HCT116 (cell line): ENCODE measurements at regions not wholly inside any gene's neighbourhood (a gene's known extent, or its start where the extent isn't known, plus 50 kb on each side); places are given as distances from the start of the nearest gene placed in this dataset.

Experiments used
- ATAC-seq: fragments of 200-7000 bp; cut with Tn5 transposase; 2 replicates; pipeline ENCODE4 v1.9.1; 2020; ENCODE audit warnings: mild to moderate bottlenecking, moderate library complexity
- BruUV-seq: library from RNA; stranded (reverse); fragments of 400-500 nt; replicated peaks from 2 replicates; lab custom pipeline; 2021; lab: Mats Ljungman, UMichigan
- CTCF ChIA-PET: fragments of 300-600 bp; sonication (Branson Sonifier 250); formaldehyde crosslinking; loops from one replicate; lab custom pipeline; 2021; ENCODE audit warnings: antibody characterized with exemption; lab: Charles Lee
- POLR2A ChIA-PET: fragments of 300-600, 350-600 bp; sonication (Branson Sonifier 250); formaldehyde crosslinking; loops from one replicate; lab custom pipeline; 2021; ENCODE audit warnings: antibody characterized with exemption; lab: Charles Lee
- RAD21 ChIA-PET, 2 experiments: fragments of 300-600 bp; sonication (Branson Sonifier 250); formaldehyde crosslinking; loops; one replicate each; lab custom pipeline; 2023; ENCODE audit warnings: low total read pairs in 2 of 2; ENCODE audit not compliant: uncharacterized antibody in 2 of 2, unreplicated experiment in 2 of 2, low non-redundant PET in 1 of 2; lab: Charles Lee
- DNase-seq: peaks from one replicate; pipeline ENCODE4 v3.0.0-alpha.2; 2010; ENCODE audit warnings: low read depth, low spot score
- H2AFZ ChIP-seq: fragments of 200-600 bp; shearing (Covaris generic), sonication (generic); 2 replicates; pipeline ENCODE4 v1.6.1; 2017; ENCODE audit warnings: low read depth, mixed run types, mixed read lengths, antibody characterized with exemption, low read length; ENCODE audit not compliant: poor library complexity, severe bottlenecking
- H3K27ac ChIP-seq: 2 replicates; pipeline ENCODE4 v1.5.1; 2012; ENCODE audit warnings: low read depth, low read length
- H3K27me3 ChIP-seq: fragments of 200-600 bp; sonication (generic); 2 replicates; pipeline ENCODE4 v1.6.1; 2016; ENCODE audit warnings: mixed run types, low read length, mixed read lengths; ENCODE audit not compliant: insufficient read depth
- H3K36me3 ChIP-seq, 2 experiments: fragments of 200-500 bp in 1 of 2; fragments of 200-600 bp in 1 of 2; sonication (Bioruptor generic) in 1 of 2; sonication (generic) in 1 of 2; 2 replicates each; pipeline versions ENCODE4 v1.5.1 to v1.6.1; 2014 to 2016; ENCODE audit warnings: low read length in 2 of 2, inconsistent platforms in 1 of 2, mixed read lengths in 1 of 2, mixed run types in 1 of 2; ENCODE audit not compliant: insufficient read depth in 2 of 2, control insufficient read depth in 1 of 2
- H3K4me1 ChIP-seq, 2 experiments: fragments of 200-600 bp in 1 of 2; sonication (generic) in 1 of 2; 2 replicates each; pipeline versions ENCODE4 v1.5.1 to v1.6.1; 2012 to 2017; ENCODE audit warnings: low read length in 2 of 2, inconsistent platforms in 1 of 2, mild to moderate bottlenecking in 1 of 2, mixed read lengths in 1 of 2, mixed run types in 1 of 2, moderate library complexity in 1 of 2; ENCODE audit not compliant: insufficient read depth in 2 of 2, control insufficient read depth in 1 of 2
- H3K4me2 ChIP-seq: fragments of 200-600 bp; sonication (generic); 2 replicates; pipeline ENCODE4 v1.6.1; 2017; ENCODE audit warnings: mixed run types, low read length, mixed read lengths
- H3K4me3 ChIP-seq, 2 experiments: fragments of 200-600 bp in 1 of 2; sonication (generic) in 1 of 2; replicated peaks in 1 of 2; 2 replicates each; pipeline ENCODE4 v1.5.1; 2011 to 2016; ENCODE audit warnings: low read length in 2 of 2, control low read depth in 1 of 2, low read depth in 1 of 2, mild to moderate bottlenecking in 1 of 2, mixed read lengths in 1 of 2, mixed run types in 1 of 2
- H3K79me2 ChIP-seq: fragments of 200-600 bp; sonication (generic); 2 replicates; pipeline ENCODE4 v1.6.1; 2017; ENCODE audit warnings: mild to moderate bottlenecking, mixed run types, low read length, moderate library complexity, mixed read lengths; ENCODE audit not compliant: insufficient read depth
- H3K9ac ChIP-seq: fragments of 200-600 bp; sonication (generic); 2 replicates; pipeline ENCODE4 v1.6.1; 2016; ENCODE audit warnings: low read length, mixed read lengths
- H3K9me2 ChIP-seq: fragments of 200-600 bp; sonication (generic), shearing (Covaris generic); 2 replicates; pipeline ENCODE4 v1.6.1; 2017; ENCODE audit warnings: mixed run types, mild to moderate bottlenecking, moderate library complexity; ENCODE audit not compliant: insufficient read depth
- H3K9me3 ChIP-seq, 2 experiments: fragments of 200-500 bp in 1 of 2; fragments of 200-600 bp in 1 of 2; sonication (Bioruptor generic) in 1 of 2; sonication (generic) in 1 of 2; 2 replicates each; pipeline ENCODE4 v1.6.1; 2014 to 2017; ENCODE audit warnings: low read length in 2 of 2, mixed read lengths in 2 of 2, inconsistent platforms in 1 of 2, low read depth in 1 of 2, mild to moderate bottlenecking in 1 of 2, mixed run types in 1 of 2, moderate library complexity in 1 of 2; ENCODE audit not compliant: control insufficient read depth in 1 of 2, insufficient read depth in 1 of 2
- H4K20me1 ChIP-seq: fragments of 200-600 bp; sonication (generic), shearing (Covaris generic); 2 replicates; pipeline ENCODE4 v1.6.1; 2017; ENCODE audit warnings: mixed run types, mild to moderate bottlenecking, moderate library complexity; ENCODE audit not compliant: insufficient read depth
- ATF3 ChIP-seq: IDR thresholded peaks from 2 replicates; pipeline ENCODE4 v1.6.1; 2012
- CEBPB ChIP-seq: IDR thresholded peaks from 2 replicates; pipeline ENCODE4 v1.6.1; 2012; ENCODE audit warnings: low read depth
- EZH2 ChIP-seq: fragments of 200-600 bp; sonication (generic); IDR thresholded peaks from 2 replicates; pipeline ENCODE4 v1.6.1; 2017; ENCODE audit warnings: antibody characterized with exemption, mixed run types
- FOSL1 ChIP-seq: IDR thresholded peaks from 2 replicates; pipeline ENCODE4 v1.6.1; 2012; ENCODE audit warnings: low read depth
- MAX ChIP-seq: IDR thresholded peaks from 2 replicates; pipeline ENCODE4 v1.6.1; 2012
- POLR2AphosphoS5 ChIP-seq: IDR thresholded peaks from 2 replicates; pipeline ENCODE4 v1.6.1; 2011; ENCODE audit warnings: mild to moderate bottlenecking, low read depth, low read length, moderate library complexity
- RAD21 ChIP-seq: IDR thresholded peaks from 2 replicates; pipeline ENCODE4 v1.6.1; 2012; ENCODE audit warnings: low read depth, mild to moderate bottlenecking
- SP1 ChIP-seq: IDR thresholded peaks from 2 replicates; pipeline ENCODE4 v1.6.1; 2012; ENCODE audit warnings: low read depth
- ZBTB33 ChIP-seq: IDR thresholded peaks from 2 replicates; pipeline ENCODE4 v1.6.1; 2011; ENCODE audit warnings: mild to moderate bottlenecking, low read length, moderate library complexity; ENCODE audit not compliant: insufficient replicate concordance; ENCODE audit errors: extremely low read depth
- ZFX ChIP-seq: fragments of 450-650 bp; IDR thresholded peaks from 2 replicates; pipeline ENCODE4 v1.6.1; 2017
- intact Hi-C: fragments of 100-400 bp; cut with micrococcal nuclease; formaldehyde crosslinking; loops from 2 replicates; pipeline ENCODE4 v1.10.0; 2022
- TF ChIP-seq, protein P1 (sequence below): IDR thresholded peaks from 2 replicates; pipeline ENCODE4 v1.6.1; 2012; ENCODE audit warnings: low read depth

DNA sequence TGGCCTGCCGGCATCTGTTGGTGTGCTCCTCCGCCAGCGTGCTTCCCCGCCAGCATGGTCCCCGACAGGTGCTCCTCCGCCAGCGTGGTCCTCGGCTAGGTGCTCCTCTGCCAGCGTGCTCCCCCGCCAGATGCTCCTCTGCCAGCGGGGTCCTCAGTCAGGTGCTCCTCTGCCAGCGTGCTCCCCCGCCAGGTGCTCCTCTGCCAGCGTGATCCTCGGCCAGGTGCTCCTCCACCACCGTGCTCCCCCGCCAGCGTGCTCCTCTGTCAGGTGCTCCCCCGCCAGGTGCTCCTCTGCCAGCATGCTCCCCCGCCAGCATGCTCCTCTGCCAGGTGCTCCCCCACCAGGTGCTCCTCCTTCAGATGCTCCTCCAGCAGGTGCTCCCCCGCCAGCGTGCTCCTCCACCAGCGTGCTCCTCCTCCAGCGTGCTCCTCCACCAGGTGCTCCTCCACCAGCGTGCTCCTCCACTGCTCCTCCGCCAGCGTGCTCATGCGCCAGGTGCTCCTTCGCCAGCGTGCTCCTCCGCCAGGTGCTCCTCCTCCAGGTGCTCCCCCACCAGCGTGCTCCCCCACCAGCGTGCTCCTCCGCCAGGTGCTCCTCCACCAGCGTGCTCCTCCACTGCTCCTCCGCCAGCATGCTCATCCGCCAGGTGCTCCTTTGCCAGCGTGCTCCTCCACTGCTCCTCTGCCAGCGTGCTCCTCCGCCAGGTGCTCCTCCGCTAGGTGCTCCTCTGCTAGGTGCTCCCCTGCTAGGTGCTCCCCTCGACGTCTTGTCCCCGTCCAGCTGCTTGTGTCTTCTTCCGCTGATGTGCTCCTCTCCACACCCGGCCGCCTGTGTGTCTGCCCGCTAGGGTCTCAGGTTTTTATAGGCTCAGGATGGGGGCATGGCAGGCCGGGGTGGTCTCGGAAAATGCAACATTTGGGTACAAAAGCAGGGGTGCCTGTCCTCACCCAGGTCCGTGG, 223.0 kb downstream of the NRIP1 start (continued):
- TF ChIP-seq, protein P1, sequence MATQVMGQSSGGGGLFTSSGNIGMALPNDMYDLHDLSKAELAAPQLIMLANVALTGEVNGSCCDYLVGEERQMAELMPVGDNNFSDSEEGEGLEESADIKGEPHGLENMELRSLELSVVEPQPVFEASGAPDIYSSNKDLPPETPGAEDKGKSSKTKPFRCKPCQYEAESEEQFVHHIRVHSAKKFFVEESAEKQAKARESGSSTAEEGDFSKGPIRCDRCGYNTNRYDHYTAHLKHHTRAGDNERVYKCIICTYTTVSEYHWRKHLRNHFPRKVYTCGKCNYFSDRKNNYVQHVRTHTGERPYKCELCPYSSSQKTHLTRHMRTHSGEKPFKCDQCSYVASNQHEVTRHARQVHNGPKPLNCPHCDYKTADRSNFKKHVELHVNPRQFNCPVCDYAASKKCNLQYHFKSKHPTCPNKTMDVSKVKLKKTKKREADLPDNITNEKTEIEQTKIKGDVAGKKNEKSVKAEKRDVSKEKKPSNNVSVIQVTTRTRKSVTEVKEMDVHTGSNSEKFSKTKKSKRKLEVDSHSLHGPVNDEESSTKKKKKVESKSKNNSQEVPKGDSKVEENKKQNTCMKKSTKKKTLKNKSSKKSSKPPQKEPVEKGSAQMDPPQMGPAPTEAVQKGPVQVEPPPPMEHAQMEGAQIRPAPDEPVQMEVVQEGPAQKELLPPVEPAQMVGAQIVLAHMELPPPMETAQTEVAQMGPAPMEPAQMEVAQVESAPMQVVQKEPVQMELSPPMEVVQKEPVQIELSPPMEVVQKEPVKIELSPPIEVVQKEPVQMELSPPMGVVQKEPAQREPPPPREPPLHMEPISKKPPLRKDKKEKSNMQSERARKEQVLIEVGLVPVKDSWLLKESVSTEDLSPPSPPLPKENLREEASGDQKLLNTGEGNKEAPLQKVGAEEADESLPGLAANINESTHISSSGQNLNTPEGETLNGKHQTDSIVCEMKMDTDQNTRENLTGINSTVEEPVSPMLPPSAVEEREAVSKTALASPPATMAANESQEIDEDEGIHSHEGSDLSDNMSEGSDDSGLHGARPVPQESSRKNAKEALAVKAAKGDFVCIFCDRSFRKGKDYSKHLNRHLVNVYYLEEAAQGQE = no peak
- no peak for TF ChIP-seq SP1

DNA sequence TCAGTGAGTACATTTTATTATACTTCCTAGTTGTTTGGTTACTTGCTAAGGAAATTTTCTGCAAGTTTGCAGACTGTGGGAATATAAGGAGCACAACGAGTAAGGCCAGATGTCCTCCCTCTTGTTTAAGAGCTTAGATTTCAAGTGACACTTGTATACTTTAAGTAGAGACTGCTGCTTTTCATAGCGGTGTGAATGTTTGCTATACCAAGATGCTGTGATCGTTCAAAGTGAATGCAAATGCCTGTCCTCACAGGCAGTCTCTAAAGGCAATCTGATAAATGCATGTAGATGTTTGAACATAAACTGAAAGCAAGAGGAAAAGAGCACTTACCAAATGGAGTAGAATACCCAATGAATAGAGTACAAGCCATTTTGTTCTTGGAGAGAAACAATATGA, 226.4 kb downstream of the NRIP1 start:
- H2AFZ ChIP-seq = no peak overlapping the region
- H3K27me3 ChIP-seq = no peaks in the 10 kb centered on the region
- no peaks in the 10 kb centered on the region for H3K4me1 ChIP-seq
- RAD21 ChIA-PET = no interaction called here
- H3K79me2 ChIP-seq = no peaks in the 10 kb centered on the region
- H3K9ac ChIP-seq = no peak overlapping the region
- CTCF ChIA-PET = no interaction called here
- no peak overlapping the region for H3K4me2 ChIP-seq
- H3K9me3 ChIP-seq = no peaks in the 10 kb centered on the region; a peak in 1 of 4 replicates
- POLR2A ChIA-PET = no interaction called here
- H4K20me1 ChIP-seq = no peaks in the 10 kb centered on the region
- no peak overlapping the region for H3K4me3 ChIP-seq
- no peak for TF ChIP-seq ATF3
- no peak for TF ChIP-seq FOSL1
- TF ChIP-seq ZBTB33 = no peak
- TF ChIP-seq POLR2AphosphoS5 = no peak
- no peak for TF ChIP-seq MAX
- no peak for TF ChIP-seq RAD21
- TF ChIP-seq SP1 = no peak
- TF ChIP-seq EZH2 = no peak
- TF ChIP-seq CEBPB = no peak
- TF ChIP-seq ZFX = no peak
- intact Hi-C loops = no loop called here
- ATAC-seq (no peak), DNase-seq (no peak)
- no peaks in the 10 kb centered on the region for H3K9me2 ChIP-seq
- H3K36me3 ChIP-seq = no peaks in the 10 kb centered on the region
- BruUV-seq = no TSS peak
- H3K27ac ChIP-seq = no peak overlapping the region
